ENCODE measurements at regions not wholly inside any gene's neighbourhood (a gene's known extent, or its start where the extent isn't known, plus 50 kb on each side); places are given as distances from the start of the nearest gene placed in this dataset.

GRCh38 chr13:24008679-24009078, 111.4 kb upstream of the C1QTNF9B start:
- no peak for DNase-seq (ENCODE audit: low spot score)

GRCh38 chr13:24011266-24011665, 114.0 kb upstream of the C1QTNF9B start:
- no peak for DNase-seq (ENCODE audit: low spot score)

GRCh38 chr13:24012648-24013047, 115.3 kb upstream of the C1QTNF9B start:
- no peak for DNase-seq (ENCODE audit: low spot score)

- no peak for DNase-seq (ENCODE audit: low spot score)
These were observed 115.9 kb upstream of the C1QTNF9B start for GRCh38 chr13:24013189-24013588.

- DNase-seq (ENCODE audit: low spot score): no peak
These were observed 118.7 kb upstream of the C1QTNF9B start for GRCh38 chr13:24016046-24016445.

- DNase-seq (ENCODE audit: low spot score): no peak
These were observed 125.3 kb upstream of the C1QTNF9B start for GRCh38 chr13:24022568-24022967.

GRCh38 chr13:24023073-24023472, 125.8 kb upstream of the C1QTNF9B start:
- no peak for DNase-seq (ENCODE audit: low spot score)

GRCh38 chr13:24027494-24027893, 130.2 kb upstream of the C1QTNF9B start:
- DNase-seq (ENCODE audit: low spot score): no peak

GRCh38 chr13:24032252-24032651, 128.3 kb upstream of the SPATA13 start:
- no peak for DNase-seq (ENCODE audit: low spot score)

GRCh38 chr13:24032674-24033073, 127.8 kb upstream of the SPATA13 start:
- no peak for DNase-seq (ENCODE audit: low spot score)

GRCh38 chr13:24033527-24034302, 126.8 kb upstream of the SPATA13 start:
- no peak for DNase-seq (ENCODE audit: low spot score)

GRCh38 chr13:24035411-24035810, 125.1 kb upstream of the SPATA13 start:
- DNase-seq (ENCODE audit: low spot score): no peak

- DNase-seq (ENCODE audit: low spot score): no peak
These were observed 124.4 kb upstream of the SPATA13 start for GRCh38 chr13:24036115-24036514.

- DNase-seq (ENCODE audit: low spot score): no peak
These were observed 122.1 kb upstream of the SPATA13 start for GRCh38 chr13:24038405-24038804.

GRCh38 chr13:24038841-24039330, 121.6 kb upstream of the SPATA13 start:
- no peak for DNase-seq (ENCODE audit: low spot score)

GRCh38 chr13:24039621-24040475, 120.7 kb upstream of the SPATA13 start:
- no peak for DNase-seq (ENCODE audit: low spot score)

- DNase-seq (ENCODE audit: low spot score): no peak
These were observed 119.7 kb upstream of the SPATA13 start for GRCh38 chr13:24040835-24041234.

- DNase-seq (ENCODE audit: low spot score): no peak
These were observed 118.8 kb upstream of the SPATA13 start for GRCh38 chr13:24041651-24042225.

- no peak for DNase-seq (ENCODE audit: low spot score)
These were observed 117.6 kb upstream of the SPATA13 start for GRCh38 chr13:24042710-24043440.

GRCh38 chr13:24043590-24044350, 116.8 kb upstream of the SPATA13 start:
- no peak for DNase-seq (ENCODE audit: low spot score)

- DNase-seq (ENCODE audit: low spot score): no peak
These were observed 114.9 kb upstream of the SPATA13 start for GRCh38 chr13:24045597-24045996.
